Neutrophil (primary cell): ENCODE measurements at regions not wholly inside any gene's neighbourhood (a gene's known extent, or its start where the extent isn't known, plus 50 kb on each side); places are given as distances from the start of the nearest gene placed in this dataset.
"Not testable (repeated sequence)": the region's sequence is repeated elsewhere in the genome, so short reads cannot be mapped to it uniquely, and the experiment has no call there.

ENCODE experiments used
- H3K27ac ChIP-seq: fragments of 200-600 bp; sonication (generic); 2 replicates; pipeline ENCODE4 v1.5.1; 2016; ENCODE audit warnings: mild to moderate bottlenecking, moderate library complexity
- H3K27me3 ChIP-seq: fragments of 200-600 bp; sonication (generic); 2 replicates; pipeline ENCODE4 v1.6.0; 2016; ENCODE audit warnings: mild to moderate bottlenecking
- H3K36me3 ChIP-seq: fragments of 200-600 bp; sonication (generic); 2 replicates; pipeline ENCODE4 v1.5.1; 2017
- H3K4me1 ChIP-seq, 2 experiments: fragments of 200-600 bp in 1 of 2; sonication (generic) in 1 of 2; 1 replicate in 1 of 2; 2 replicates in 1 of 2; pipeline versions ENCODE4 v1.5.1 to v1.6.1; 2013 to 2016; ENCODE audit warnings: low read depth in 1 of 2, low read length in 1 of 2, mild to moderate bottlenecking in 1 of 2, moderate library complexity in 1 of 2; ENCODE audit not compliant: control insufficient read depth in 1 of 2, insufficient read depth in 1 of 2
- H3K4me3 ChIP-seq, 2 experiments: fragments of 200-600 bp in 1 of 2; sonication (generic) in 1 of 2; 1 replicate in 1 of 2; 2 replicates in 1 of 2; pipeline ENCODE4 v1.5.1; 2013 to 2016; ENCODE audit warnings: low read depth in 1 of 2, low read length in 1 of 2, mild to moderate bottlenecking in 1 of 2, moderate library complexity in 1 of 2
- H3K9me3 ChIP-seq: fragments of 200-600 bp; sonication (generic); 2 replicates; pipeline ENCODE4 v1.5.1; 2016
- CTCF ChIP-seq: fragments of 200-600 bp; sonication (generic); IDR thresholded peaks from 2 replicates; pipeline ENCODE4 v1.5.1; 2016; ENCODE audit warnings: antibody characterized with exemption

- Histone ChIP-seq H3K27me3 (no peaks in the 10 kb centered on the region), H3K27ac (no peak overlapping the region), H3K9me3 (no peaks in the 10 kb centered on the region), H3K4me3 (no peak overlapping the region), H3K36me3 (no peaks in the 10 kb centered on the region), H3K4me1 (no peaks in the 10 kb centered on the region)
- no peak for TF ChIP-seq CTCF
These were observed 75.2 kb upstream of the SCAF11 start for GRCh38 chr12:46065412-46066166.

- Histone ChIP-seq H3K27ac (no peak overlapping the region), H3K4me1 (no peaks in the 10 kb centered on the region), H3K9me3 (no peaks in the 10 kb centered on the region), H3K36me3 (no peaks in the 10 kb centered on the region), H3K4me3 (no peak overlapping the region), H3K27me3 (no peaks in the 10 kb centered on the region)
- no peak for TF ChIP-seq CTCF
These were observed 74.2 kb upstream of the SCAF11 start for GRCh38 chr12:46064548-46064947.

- not testable (repeated sequence) for H3K27ac ChIP-seq, H3K4me1 ChIP-seq, H3K9me3 ChIP-seq, H3K27me3 ChIP-seq, H3K36me3 ChIP-seq, H3K4me3 ChIP-seq
These were observed 68.3 kb upstream of the SCAF11 start for GRCh38 chr12:46058697-46059096.

GRCh38 chr12:46050805-46051204, 60.4 kb upstream of the SCAF11 start:
- Histone ChIP-seq H3K4me1 (no peaks in the 10 kb centered on the region), H3K4me3 (no peak overlapping the region), H3K9me3 (no peaks in the 10 kb centered on the region), H3K36me3 (no peaks in the 10 kb centered on the region), H3K27me3 (no peaks in the 10 kb centered on the region), H3K27ac (no peak overlapping the region)
- TF ChIP-seq CTCF: no peak

- Histone ChIP-seq H3K36me3 (no peaks in the 10 kb centered on the region), H3K27me3 (no peaks in the 10 kb centered on the region), H3K4me3 (no peak overlapping the region), H3K4me1 (peaks cover 0 to 4% of the 10 kb centered on the region in 2 experiments), H3K27ac (no peak overlapping the region), H3K9me3 (no peaks in the 10 kb centered on the region)
- TF ChIP-seq CTCF: no peak
These were observed 59.3 kb upstream of the SCAF11 start for GRCh38 chr12:46049665-46050064.

GRCh38 chr12:46046436-46046835, 56.1 kb upstream of the SCAF11 start:
- no peaks in the 10 kb centered on the region for H3K27me3 ChIP-seq
- H3K36me3 ChIP-seq: no peaks in the 10 kb centered on the region
- no peak overlapping the region for H3K27ac ChIP-seq
- H3K4me3 ChIP-seq: no peak overlapping the region
- TF ChIP-seq CTCF: no peak
- H3K9me3 ChIP-seq: no peaks in the 10 kb centered on the region
- H3K4me1 ChIP-seq: peaks cover 0 to 4% of the 10 kb centered on the region in 2 experiments
